ENCODE measurements at regions not wholly inside any gene's neighbourhood (a gene's known extent, or its start where the extent isn't known, plus 50 kb on each side); places are given as distances from the start of the nearest gene placed in this dataset.

DNA sequence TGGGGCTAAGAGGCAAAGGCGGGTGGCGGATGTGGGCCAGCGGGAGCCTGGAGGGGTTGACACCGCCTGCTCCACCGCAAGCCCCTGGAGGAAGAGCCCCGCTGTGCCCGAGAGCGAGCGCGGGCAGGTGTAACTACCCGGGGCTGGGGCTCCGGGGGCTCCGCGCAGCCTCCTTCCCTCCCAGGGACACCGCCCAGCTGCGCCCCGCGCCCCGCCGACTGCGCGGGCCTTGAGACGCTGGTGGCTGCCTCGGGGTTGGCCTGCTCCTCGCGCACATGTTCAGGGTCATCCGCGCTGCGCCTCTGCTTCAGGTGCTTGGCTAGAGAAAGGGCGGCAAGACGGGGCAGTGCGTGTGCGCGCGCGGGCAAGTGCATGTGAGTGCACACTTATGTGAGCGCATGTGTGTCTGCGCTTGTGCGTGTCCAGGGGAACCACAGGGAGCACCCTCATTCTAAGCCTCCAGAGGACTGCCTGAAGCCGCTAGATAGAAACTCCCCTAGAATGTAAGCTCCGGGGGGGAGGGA lies 197.5 kb upstream of the TMEM45B start:
- no peak for FAIRE-seq
- no peaks in the 10 kb centered on the region for H3K79me2 ChIP-seq (ENCODE audit: control insufficient read depth, insufficient read depth, low read length)
- 3% methylated on average over 19 of the region's 41 CpGs for WGBS (ENCODE audit: insufficient coverage, low coverage, missing lambda C conversion rate)
- no peaks in the 10 kb centered on the region for H3K9me1 ChIP-seq (ENCODE audit: control insufficient read depth, insufficient read depth, low read length)
- no peak for DNase-seq (ENCODE audit: extremely low read depth in 1 of 4, low spot score in 3 of 4)
- H3K36me3 ChIP-seq (ENCODE audit: control insufficient read depth, insufficient read depth, low read length) = no peaks in the 10 kb centered on the region
- no peak overlapping the region for H3K27ac ChIP-seq (ENCODE audit: extremely low read depth, low read depth, low read length)
- CTCF ChIA-PET (ENCODE audit: low intra/inter-chr PET ratio) = no interaction called here
- in situ Hi-C loops (cut with MboI) (no loop called here), intact Hi-C loops (cut with micrococcal nuclease) (no loop called here)
- no peaks in the 10 kb centered on the region for H4K20me1 ChIP-seq (replicated peaks; ENCODE audit: control insufficient read depth, insufficient read depth, low read length)
- H3K4me2 ChIP-seq (ENCODE audit: insufficient read depth, low read length) = no peak overlapping the region
- TF ChIP-seq, protein P1, sequence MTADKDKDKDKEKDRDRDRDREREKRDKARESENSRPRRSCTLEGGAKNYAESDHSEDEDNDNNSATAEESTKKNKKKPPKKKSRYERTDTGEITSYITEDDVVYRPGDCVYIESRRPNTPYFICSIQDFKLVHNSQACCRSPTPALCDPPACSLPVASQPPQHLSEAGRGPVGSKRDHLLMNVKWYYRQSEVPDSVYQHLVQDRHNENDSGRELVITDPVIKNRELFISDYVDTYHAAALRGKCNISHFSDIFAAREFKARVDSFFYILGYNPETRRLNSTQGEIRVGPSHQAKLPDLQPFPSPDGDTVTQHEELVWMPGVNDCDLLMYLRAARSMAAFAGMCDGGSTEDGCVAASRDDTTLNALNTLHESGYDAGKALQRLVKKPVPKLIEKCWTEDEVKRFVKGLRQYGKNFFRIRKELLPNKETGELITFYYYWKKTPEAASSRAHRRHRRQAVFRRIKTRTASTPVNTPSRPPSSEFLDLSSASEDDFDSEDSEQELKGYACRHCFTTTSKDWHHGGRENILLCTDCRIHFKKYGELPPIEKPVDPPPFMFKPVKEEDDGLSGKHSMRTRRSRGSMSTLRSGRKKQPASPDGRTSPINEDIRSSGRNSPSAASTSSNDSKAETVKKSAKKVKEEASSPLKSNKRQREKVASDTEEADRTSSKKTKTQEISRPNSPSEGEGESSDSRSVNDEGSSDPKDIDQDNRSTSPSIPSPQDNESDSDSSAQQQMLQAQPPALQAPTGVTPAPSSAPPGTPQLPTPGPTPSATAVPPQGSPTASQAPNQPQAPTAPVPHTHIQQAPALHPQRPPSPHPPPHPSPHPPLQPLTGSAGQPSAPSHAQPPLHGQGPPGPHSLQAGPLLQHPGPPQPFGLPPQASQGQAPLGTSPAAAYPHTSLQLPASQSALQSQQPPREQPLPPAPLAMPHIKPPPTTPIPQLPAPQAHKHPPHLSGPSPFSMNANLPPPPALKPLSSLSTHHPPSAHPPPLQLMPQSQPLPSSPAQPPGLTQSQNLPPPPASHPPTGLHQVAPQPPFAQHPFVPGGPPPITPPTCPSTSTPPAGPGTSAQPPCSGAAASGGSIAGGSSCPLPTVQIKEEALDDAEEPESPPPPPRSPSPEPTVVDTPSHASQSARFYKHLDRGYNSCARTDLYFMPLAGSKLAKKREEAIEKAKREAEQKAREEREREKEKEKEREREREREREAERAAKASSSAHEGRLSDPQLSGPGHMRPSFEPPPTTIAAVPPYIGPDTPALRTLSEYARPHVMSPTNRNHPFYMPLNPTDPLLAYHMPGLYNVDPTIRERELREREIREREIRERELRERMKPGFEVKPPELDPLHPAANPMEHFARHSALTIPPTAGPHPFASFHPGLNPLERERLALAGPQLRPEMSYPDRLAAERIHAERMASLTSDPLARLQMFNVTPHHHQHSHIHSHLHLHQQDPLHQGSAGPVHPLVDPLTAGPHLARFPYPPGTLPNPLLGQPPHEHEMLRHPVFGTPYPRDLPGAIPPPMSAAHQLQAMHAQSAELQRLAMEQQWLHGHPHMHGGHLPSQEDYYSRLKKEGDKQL (CRISPR knock-in tag; IDR thresholded peaks at IDR 0.05; ENCODE audit: borderline replicate concordance) = no peak
- TF ChIP-seq, protein P2, sequence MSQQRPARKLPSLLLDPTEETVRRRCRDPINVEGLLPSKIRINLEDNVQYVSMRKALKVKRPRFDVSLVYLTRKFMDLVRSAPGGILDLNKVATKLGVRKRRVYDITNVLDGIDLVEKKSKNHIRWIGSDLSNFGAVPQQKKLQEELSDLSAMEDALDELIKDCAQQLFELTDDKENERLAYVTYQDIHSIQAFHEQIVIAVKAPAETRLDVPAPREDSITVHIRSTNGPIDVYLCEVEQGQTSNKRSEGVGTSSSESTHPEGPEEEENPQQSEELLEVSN (IDR thresholded peaks at IDR 0.05; ENCODE audit: borderline replicate concordance in 1 of 2, extremely low read depth in 1 of 2, insufficient read depth in 1 of 2, insufficient read length in 1 of 2, low read depth in 1 of 2, low read length in 1 of 2, poor library complexity in 1 of 2, severe bottlenecking in 1 of 2) = peak in 1 of 2 experiments; percentile 50
- no TSS peak for BruUV-seq (replicated peaks)
- no peak overlapping the region for H3K9ac ChIP-seq (ENCODE audit: insufficient read depth in 1 of 2, low read depth in 2 of 2, low read length in 2 of 2)
- peaks cover 0 to 4% of the 10 kb centered on the region in 2 experiments; a peak in 2 of 5 replicates for H3K4me1 ChIP-seq (replicated peaks in 1 of 2; ENCODE audit: control insufficient read depth in 2 of 2, insufficient read depth in 2 of 2, low read length in 2 of 2)
- H3K4me3 ChIP-seq = no peak overlapping the region
- H3K9me3 ChIP-seq (replicated peaks; ENCODE audit: control insufficient read depth, insufficient read depth, low read depth, low read length) = no peaks in the 10 kb centered on the region
- no peak for ATAC-seq
- no peak overlapping the region for H2AFZ ChIP-seq (ENCODE audit: low read depth, low read length)
- peaks cover 0 to 38% of the 10 kb centered on the region in 2 experiments; a peak in 3 of 5 replicates for H3K27me3 ChIP-seq (ENCODE audit: control insufficient read depth in 2 of 2, insufficient read depth in 2 of 2, low read length in 2 of 2)
- POLR2A ChIA-PET = no interaction called here

Measured in K562 (cell line).